ENCODE measurements at regions not wholly inside any gene's neighbourhood (a gene's known extent, or its start where the extent isn't known, plus 50 kb on each side); places are given as distances from the start of the nearest gene placed in this dataset.

- TF ChIP-seq POLR2A (IDR thresholded peaks at IDR 0.05) (no peak), CTCF (IDR thresholded peaks at IDR 0.05) (no peak)
These were observed 1136.0 kb downstream of the HACE1 start for GRCh38 chr6:103723438-103724322.

All from tibial nerve (tissue), 3 donors.